ENCODE measurements at regions not wholly inside any gene's neighbourhood (a gene's known extent, or its start where the extent isn't known, plus 50 kb on each side); places are given as distances from the start of the nearest gene placed in this dataset.

DNA sequence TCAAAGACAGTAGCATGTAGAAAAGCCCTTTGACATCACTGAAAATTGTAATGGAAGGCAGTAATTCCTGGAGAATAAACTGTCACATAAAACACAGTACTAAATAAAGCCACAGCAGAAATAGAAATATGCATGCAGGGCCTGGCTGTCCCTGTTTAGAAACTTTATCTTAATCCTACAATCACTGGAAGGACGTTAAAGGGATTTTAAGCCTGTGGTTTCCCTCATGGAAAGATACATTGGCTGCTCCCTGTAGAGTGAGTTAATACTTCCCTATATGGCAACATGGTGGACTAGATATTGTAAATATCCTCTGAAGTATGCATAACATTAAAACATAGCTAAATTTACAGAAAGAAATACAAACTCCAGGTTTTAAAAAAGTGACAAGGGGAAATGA lies 1334.9 kb upstream of the CELF2 start:
- TF ChIP-seq, protein P1, sequence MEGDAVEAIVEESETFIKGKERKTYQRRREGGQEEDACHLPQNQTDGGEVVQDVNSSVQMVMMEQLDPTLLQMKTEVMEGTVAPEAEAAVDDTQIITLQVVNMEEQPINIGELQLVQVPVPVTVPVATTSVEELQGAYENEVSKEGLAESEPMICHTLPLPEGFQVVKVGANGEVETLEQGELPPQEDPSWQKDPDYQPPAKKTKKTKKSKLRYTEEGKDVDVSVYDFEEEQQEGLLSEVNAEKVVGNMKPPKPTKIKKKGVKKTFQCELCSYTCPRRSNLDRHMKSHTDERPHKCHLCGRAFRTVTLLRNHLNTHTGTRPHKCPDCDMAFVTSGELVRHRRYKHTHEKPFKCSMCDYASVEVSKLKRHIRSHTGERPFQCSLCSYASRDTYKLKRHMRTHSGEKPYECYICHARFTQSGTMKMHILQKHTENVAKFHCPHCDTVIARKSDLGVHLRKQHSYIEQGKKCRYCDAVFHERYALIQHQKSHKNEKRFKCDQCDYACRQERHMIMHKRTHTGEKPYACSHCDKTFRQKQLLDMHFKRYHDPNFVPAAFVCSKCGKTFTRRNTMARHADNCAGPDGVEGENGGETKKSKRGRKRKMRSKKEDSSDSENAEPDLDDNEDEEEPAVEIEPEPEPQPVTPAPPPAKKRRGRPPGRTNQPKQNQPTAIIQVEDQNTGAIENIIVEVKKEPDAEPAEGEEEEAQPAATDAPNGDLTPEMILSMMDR (IDR thresholded peaks at IDR 0.05) = no peak
- TF ChIP-seq POLR2A (IDR thresholded peaks at IDR 0.05) = no peak
